EL (cell line): ENCODE measurements at regions not wholly inside any gene's neighbourhood (a gene's known extent, or its start where the extent isn't known, plus 50 kb on each side); places are given as distances from the start of the nearest gene placed in this dataset.
"Not testable (repeated sequence)": the region's sequence is repeated elsewhere in the genome, so short reads cannot be mapped to it uniquely, and the experiment has no call there.

Experiments
- DNase-seq: peaks from one replicate; pipeline ENCODE4 v3.0.0-alpha.2; 2016

DNA sequence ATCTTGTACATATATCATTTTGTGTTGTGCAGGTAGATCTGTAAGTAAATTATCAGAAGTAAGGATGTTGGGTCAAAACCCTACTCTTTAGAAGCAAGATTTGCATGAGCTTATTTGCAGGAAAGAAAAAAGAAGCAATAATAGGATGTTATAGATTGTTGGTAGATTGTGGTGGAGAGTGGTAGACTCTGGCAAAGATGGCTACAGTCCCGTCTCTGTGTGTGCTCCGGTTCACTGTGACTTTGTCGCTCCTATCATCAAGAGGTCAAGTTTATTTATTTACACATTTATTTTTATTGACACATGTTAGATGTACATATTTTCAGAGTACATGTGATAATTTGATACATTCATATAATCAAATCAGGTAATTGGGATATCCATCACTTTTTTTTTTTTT lies 81.0 kb upstream of the NDUFV2 start:
- DNase-seq, result no peak

DNA sequence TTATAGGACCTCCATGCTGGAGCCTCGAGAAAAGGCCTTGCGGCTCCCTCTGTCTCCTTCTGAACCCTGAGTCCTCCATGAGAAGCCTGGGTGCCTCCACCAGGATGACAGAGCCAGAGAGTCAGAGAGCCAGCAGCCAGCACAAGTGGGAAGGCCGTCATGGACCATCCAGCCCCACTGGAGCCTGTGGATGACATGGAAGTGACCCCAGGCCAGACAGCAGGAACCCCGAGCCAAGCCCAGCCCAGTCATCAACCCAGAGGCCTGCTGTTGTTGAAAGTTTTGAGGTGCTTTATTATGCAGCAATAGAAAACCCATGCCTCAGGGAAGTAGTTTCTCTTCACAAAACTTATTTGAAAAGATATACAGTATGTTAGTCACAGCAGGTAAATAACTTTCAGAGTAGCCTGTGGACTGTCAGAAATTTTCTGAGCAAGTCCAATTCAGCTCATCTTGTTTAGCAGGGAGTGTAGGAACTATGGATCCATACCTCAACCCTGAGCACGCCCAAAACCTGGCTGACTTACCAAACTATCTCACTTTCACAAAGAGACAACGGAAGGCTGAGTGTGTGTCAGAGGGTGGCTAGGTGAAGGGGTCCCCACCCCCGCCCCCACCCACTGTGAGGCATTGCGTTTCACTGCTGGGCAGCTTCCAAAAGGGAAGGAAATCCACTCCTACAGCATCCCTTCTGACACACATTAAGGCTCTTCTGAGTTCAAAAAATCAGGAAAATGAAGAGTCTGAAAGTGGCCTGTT lies 79.9 kb upstream of the NDUFV2 start:
- DNase-seq, result no peak

DNA sequence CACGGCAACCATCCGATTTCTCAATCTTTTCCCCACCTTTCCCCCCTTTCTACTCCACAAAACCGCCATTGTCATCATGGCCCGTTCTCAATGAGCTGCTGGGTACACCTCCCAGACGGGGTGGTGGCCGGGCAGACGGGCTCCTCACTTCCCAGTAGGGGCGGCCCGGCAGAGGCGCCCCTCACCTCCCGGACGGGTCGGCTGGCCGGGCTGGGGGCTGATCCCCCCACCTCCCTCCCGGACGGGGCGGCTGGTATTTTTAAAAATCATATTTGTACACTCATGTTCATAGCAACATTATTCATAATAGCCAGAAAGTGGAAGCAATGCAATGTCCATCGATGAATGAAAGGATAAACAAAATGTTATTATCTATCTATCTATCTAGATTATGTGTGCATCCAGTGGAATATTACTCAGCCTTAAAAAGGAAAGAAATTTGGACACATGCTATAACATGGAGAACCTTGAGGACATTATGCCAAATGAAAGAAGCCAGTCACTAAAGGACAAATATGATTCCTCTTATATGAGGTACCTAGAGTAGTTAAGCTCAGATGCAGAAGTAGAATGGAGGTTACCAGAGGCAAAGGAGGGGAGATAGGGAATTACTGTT lies 78.4 kb upstream of the NDUFV2 start:
- not testable (repeated sequence) for DNase-seq

DNA sequence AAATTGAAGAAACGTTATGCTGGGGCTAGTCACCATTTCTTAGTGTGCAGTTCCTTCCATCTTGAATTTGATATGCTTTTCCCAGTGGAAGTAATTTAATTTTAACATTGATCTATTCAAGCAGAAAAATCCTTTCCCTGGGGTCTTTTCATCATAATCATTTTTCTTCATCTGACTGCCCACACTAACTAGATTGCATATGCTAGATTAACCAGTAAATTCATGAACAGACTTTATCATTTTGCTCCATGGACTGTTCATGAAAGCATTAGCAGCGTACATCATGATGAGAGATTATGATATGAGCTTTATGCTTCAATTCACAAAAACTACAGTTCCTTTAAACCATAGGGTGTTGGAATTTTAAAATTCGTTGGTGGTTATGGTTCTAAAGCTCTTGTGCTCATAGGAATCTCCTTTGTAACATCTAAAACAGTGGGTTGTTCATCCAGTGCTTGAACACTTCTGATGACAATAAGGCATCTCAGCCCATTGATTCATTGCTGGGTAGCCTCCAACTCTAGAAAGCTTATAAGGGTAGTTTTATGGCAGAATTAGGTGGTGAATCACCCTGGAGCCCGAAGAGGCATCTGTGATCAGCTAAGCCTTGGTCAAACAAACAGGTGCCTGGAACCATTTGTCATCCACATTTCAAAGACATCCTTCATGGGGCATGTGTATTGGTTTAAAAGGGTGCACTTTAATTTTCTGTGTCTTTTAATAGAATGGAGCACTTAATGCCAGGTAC lies 77.2 kb upstream of the NDUFV2 start:
- DNase-seq, result peak; percentile 68

DNA sequence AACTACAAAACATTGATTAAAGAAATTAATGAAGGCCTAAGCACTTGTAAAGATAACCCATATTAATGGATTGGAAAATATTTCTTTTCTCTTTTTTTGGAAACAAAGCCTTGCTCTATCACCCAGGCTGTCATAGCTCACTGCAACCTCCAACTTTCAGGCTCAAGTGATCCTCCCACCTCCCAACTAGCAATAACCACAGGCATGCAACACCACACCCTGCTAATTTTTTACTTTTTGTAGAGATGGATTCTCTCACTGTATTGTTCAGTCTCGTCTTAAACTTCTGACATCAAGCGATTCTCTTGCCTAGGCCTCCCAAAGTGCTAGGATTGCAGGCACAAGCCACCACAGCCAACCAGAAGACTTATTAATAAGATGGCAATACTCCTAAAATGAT lies 73.4 kb upstream of the NDUFV2 start:
- DNase-seq, result no peak

DNA sequence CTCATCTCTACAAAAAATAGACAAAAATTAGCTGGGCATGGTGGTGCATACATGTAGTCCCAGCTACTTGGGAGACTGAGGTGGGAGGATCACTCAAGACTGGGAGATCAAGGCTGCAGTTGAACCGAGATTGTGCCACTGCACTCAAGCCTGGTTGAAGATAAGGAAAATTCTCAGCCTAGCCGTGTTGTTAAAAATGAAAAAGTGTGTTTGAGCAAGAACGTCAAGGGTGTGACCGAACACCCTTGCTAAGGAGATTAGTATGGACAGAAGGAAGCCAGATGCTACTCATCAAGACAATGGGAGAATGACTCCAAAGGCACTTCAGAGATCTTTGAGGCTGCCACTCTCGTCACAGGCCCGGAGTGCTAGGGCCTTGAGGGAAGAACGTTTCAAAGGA lies 70.0 kb upstream of the NDUFV2 start:
- DNase-seq, result no peak

DNA sequence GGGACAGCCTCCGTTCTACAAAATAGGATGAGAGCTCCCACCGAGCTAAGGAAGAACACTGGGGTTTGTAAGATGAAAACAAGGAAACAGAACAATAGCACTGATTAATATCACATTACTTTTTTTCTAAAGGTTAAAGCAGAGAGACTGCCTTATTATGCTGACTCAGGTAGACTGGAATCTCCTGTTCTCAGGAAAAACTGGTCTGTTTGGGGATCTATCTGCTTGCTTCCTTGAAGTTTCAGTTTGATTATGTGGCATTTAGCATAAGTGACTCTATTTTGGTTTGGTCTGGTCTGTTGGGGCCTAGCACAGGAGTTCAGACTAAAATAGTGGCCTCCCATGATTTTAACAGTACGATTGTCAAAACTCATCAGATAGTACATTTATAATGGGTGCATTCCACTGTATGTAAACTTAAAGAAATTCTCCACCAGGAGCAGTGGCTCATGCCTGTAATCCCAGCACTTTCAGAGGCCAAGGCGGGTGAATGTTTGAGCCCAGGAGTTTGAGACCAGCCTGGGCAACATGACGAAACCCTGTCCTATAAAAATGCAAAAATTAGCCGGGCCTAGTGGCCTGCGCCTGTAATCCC lies 64.1 kb upstream of the NDUFV2 start:
- DNase-seq, result no peak

DNA sequence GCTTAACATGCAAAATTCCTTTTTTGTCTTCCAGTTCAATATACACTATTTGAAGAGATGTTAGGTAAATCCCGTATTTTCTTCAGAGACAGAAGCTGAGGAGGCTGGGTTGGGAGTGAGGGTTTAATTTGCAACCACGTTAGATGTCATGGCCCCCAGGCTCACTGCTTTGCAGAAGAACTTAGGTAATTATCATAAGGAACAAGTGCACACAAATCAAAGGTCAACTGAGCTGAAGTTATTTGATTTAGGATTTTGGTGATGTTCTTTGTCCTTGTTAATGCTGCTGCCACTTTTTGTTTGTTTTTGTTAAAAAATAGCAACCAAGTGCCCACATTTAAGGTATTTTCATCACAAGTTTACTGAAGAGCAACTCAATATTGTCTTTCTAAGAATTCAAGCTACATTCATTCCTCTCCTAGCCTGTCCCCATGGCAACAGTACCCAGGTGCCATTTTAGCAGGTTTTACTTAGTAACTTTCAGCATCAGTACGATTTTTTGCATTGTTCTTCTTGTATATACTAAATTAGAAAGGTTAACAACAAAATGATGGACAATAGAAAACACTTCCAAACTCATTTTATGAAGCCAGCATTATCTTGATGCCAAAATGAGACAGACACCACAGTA lies 62.9 kb upstream of the NDUFV2 start:
- DNase-seq, result no peak

DNA sequence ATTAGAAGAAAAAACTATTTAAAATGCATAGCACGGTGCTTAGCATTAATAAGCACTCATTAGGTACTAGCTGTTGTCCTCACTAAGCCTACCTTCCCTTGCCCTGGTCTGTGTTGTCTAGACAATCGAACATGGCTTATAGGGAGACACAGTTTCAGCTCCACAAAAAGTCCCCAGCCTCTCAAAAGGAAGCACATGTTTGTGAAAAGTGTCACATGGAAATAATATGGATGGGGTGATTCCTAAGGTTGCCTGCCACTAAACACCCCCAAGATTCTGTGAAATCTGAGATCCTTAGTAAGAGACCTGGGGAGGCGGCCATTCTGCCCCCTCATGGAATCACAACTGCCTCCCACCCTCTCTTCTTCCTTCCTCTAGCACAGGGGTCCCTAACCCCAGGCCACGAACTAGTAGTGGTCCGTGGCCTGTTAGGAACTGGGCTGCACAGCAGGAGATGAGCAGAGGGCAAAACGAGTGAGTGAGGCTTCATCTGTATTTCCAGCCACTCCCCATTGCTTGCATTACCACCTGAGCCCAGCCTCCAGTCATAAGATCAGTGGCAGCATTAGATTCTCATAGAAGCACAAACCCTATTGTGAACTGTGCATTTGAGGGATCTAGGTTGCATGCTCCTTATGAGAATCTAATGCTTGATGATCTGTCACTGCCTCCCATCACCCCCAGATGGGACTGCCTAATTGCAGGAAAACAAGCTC lies 59.6 kb upstream of the NDUFV2 start:
- no peak for DNase-seq

DNA sequence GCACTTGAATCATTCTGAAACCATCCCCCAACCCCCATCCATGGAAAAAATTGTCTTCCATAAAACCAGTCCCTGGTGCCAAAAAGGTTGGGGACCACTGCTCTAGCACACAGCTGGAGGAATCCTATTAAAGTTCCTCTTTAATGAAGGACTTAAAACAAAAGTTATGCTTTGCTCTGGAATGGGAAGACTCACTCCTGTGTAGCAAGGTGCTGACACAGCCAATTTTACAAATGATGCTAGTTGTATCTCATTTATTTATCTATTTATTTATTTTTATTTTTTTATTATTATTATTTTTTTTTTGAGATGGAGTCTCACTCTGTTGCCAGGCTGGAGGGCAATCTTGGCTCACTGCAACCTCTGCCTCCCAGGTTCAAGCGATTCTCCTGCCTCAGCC lies 58.9 kb upstream of the NDUFV2 start:
- DNase-seq, result no peak

DNA sequence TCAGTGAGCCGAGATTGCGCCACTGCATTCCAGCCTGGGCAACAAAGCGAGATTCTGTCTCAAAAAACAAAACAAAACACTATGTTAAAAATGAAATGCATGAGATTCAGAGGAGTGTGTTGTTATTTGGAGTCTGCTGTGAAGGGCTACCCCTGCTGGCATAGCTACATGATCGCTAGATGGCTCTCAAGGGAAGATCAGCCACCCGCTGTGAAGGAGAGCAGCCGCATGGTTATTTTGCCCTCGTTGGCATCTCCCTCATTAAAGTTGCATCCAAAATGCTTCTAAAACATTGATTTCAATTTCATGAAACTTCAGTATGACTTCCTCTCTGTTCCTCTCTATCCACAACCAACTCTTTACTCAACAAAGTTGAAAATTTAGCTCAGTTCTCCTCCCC lies 54.8 kb upstream of the NDUFV2 start:
- no peak for DNase-seq

DNA sequence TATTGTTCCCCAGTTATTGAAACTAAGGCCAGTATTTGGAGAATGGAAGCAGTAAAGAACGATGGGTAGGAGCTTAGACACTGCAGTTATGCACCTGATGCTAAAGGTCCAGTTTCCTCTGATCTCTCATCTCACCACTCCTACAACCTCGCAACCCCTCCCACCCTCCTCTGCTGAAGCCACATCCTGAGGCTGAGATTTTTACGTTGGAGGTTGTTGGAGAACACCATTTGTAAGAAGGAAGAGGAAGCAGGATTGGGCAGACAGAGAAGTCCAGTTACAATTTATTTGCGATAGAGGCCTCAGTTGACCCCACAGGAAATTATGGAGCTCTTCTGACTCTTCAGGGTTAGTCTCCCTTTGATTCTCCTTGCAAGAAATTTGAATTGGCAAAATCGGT lies 54.3 kb upstream of the NDUFV2 start:
- DNase-seq, result no peak

DNA sequence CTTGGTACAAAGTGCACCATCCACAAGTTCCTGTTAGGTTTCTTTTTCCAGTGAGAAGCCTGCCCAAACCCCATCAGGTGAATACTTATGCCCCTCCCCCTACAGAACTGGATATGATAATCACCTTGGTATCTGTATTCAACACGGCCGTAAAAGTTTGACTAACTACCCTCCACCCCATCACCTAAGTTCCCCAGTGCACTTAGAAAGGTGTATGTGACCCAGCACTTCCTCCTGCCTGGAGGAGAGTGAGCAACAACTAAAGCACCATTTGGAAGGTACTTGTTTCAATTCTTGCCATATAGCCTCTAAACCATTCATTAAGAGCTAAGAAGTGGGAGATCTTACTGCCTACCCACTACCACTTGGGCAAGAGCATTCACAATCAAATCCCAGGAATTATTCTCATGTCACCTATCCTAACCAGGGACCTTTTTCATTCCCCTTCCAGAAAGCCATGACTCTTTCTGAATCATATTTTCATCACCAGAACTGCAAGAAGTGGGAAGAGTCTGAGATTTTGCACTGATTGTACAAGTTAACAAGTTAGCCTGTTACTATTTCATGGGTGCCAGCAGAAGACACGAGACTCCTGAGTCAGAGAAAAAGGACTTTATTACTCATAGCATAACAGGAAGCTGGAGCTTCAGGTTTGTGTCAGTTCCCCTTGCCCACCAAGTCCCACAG lies 53.5 kb upstream of the NDUFV2 start:
- peak; percentile 35 for DNase-seq

DNA sequence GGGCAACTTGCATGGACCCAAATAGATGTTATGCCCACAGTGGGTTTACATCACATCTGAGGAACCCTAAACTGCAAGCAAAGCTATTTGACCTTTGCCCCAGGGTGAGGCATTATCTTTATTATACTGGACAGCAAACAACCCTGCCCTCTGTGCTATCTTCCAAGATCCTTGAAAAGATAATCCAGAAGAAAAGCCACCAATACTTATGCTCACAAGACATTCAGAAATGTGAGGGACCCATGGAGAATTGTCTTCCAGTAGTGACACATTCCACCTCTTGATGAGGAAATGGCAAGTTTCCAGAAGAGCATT lies 53.0 kb upstream of the NDUFV2 start:
- DNase-seq, result no peak

DNA sequence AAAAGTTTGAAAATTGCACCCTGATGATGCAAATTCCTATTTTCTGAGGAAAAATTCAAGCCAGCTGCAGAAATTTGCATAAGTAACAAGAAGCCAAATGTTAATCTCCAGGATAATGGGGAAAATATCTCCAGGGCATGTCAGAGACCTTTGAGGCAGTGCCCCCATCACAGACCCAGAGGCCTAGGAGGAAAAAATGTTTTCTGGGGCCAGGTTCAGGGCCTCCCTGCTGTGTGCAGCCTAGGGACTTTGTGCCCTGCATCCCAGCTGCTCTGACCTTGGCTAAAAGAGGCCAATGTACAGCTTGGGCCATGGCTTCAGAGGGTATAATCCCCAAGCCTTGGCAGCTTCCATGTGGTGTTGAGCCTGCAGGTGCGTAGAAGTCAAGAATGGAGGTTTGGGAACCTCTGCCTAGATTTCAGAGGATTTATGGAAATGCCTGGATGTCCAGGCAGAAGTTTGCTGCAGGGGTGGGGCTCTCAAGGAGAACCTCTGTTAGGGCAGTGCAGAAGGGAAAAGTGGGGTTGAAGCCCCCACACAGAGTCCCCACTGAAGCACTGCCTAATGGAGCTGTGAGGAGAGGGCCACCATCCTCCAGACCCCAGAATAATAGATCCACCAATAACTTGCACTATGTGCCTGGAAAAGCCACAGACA lies 51.7 kb upstream of the NDUFV2 start:
- DNase-seq, result not testable (repeated sequence)
